ENCODE measurements at regions not wholly inside any gene's neighbourhood (a gene's known extent, or its start where the extent isn't known, plus 50 kb on each side); places are given as distances from the start of the nearest gene placed in this dataset.

DNA sequence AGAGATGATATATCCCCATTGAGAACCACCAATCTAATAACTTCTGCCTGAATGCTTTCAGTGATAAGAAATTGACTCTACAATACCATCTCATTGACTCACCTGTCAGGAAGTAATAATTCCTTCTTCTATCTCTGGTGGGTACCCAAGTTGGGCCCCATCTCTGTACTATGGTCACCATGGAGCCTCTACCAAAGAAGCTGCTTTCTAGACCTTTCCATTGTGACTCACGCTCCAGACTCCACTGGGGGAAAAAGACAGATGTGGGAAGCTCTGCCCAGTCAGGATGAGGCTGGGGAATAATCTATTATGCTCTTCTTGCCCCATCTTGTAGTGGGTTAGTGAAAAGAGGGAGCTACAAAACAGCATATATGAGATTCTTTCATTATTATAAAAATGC lies 100.4 kb downstream of the COPRS start:
- TF ChIP-seq, protein P1, sequence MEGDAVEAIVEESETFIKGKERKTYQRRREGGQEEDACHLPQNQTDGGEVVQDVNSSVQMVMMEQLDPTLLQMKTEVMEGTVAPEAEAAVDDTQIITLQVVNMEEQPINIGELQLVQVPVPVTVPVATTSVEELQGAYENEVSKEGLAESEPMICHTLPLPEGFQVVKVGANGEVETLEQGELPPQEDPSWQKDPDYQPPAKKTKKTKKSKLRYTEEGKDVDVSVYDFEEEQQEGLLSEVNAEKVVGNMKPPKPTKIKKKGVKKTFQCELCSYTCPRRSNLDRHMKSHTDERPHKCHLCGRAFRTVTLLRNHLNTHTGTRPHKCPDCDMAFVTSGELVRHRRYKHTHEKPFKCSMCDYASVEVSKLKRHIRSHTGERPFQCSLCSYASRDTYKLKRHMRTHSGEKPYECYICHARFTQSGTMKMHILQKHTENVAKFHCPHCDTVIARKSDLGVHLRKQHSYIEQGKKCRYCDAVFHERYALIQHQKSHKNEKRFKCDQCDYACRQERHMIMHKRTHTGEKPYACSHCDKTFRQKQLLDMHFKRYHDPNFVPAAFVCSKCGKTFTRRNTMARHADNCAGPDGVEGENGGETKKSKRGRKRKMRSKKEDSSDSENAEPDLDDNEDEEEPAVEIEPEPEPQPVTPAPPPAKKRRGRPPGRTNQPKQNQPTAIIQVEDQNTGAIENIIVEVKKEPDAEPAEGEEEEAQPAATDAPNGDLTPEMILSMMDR (IDR thresholded peaks at IDR 0.05; ENCODE audit: control extremely low read depth in 1 of 3, insufficient read depth in 1 of 3, low read depth in 1 of 3, low read length in 3 of 3): no peak
- TF ChIP-seq SIX5 (IDR thresholded peaks at IDR 0.05; ENCODE audit: low read depth, low read length) (no peak), TBP (IDR thresholded peaks at IDR 0.05; ENCODE audit: low read depth, low read length) (no peak), YY1 (IDR thresholded peaks at IDR 0.05; ENCODE audit: low read depth, low read length) (no peak), POLR2AphosphoS5 (IDR thresholded peaks at IDR 0.05; ENCODE audit: low read depth, low read length) (no peak), ZNF274 (IDR thresholded peaks at IDR 0.05; ENCODE audit: borderline replicate concordance, extremely low read depth, low read length) (no peak), CHD7 (IDR thresholded peaks at IDR 0.05; ENCODE audit: insufficient replicate concordance, low read length) (no peak)
- TF ChIP-seq, protein P2, sequence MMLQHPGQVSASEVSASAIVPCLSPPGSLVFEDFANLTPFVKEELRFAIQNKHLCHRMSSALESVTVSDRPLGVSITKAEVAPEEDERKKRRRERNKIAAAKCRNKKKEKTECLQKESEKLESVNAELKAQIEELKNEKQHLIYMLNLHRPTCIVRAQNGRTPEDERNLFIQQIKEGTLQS (IDR thresholded peaks at IDR 0.05; ENCODE audit: insufficient read depth, low read depth, low read length): no peak

Data from H1 (cell line).